ENCODE measurements at regions not wholly inside any gene's neighbourhood (a gene's known extent, or its start where the extent isn't known, plus 50 kb on each side); places are given as distances from the start of the nearest gene placed in this dataset.

DNA sequence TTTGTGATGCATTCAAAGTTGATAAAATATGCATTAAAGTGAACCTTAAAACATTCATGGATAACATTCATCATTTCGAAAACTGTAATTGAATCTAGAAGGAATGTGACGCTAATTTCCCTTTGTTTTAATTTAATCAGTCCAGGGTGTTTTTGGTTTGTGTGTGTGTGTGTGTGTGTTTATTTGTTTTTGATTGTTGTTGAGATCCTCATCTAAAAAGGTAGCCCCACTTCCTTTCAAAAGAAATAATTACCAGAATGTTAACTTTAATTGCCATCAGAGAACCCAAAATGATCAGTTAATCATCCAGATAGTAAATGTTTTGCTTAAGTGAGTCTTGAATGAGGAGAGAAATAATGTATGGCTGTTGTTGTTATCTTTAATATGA, 74.5 kb upstream of the PTPRZ1 start:
- no peak for DNase-seq (ENCODE audit: low read depth)
- no peak overlapping the region for H3K4me3 ChIP-seq (ENCODE audit: low read depth, low read length)
- TF ChIP-seq POLR2A (IDR thresholded peaks at IDR 0.05; ENCODE audit: extremely low read depth, insufficient read length) (no peak), MYC (IDR thresholded peaks at IDR 0.05; ENCODE audit: low read depth, low read length) (no peak), CTCF (IDR thresholded peaks at IDR 0.05; ENCODE audit: low read depth, low read length) (no peak)
- TF ChIP-seq, protein P1, sequence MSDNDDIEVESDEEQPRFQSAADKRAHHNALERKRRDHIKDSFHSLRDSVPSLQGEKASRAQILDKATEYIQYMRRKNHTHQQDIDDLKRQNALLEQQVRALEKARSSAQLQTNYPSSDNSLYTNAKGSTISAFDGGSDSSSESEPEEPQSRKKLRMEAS (IDR thresholded peaks at IDR 0.05; ENCODE audit: low read depth, low read length), result no peak

- no peak for DNase-seq (ENCODE audit: low read depth)
- TF ChIP-seq, protein P1 (IDR thresholded peaks at IDR 0.05; ENCODE audit: low read depth, low read length), result no peak
- no peak for TF ChIP-seq POLR2A (IDR thresholded peaks at IDR 0.05; ENCODE audit: extremely low read depth, insufficient read length)
- no peak for TF ChIP-seq MYC (IDR thresholded peaks at IDR 0.05; ENCODE audit: low read depth, low read length)
- no peak for TF ChIP-seq CTCF (IDR thresholded peaks at IDR 0.05; ENCODE audit: low read depth, low read length)
- no peak overlapping the region for H3K4me3 ChIP-seq (ENCODE audit: low read depth, low read length)
Measured at GRCh38 chr7:121797657-121798452, 75.1 kb upstream of the PTPRZ1 start.

GRCh38 chr7:121796936-121797656, 75.9 kb upstream of the PTPRZ1 start:
- no peak for DNase-seq (ENCODE audit: low read depth)
- no peak for TF ChIP-seq MYC (IDR thresholded peaks at IDR 0.05; ENCODE audit: low read depth, low read length)
- TF ChIP-seq, protein P1 (IDR thresholded peaks at IDR 0.05; ENCODE audit: low read depth, low read length), result no peak
- TF ChIP-seq CTCF (IDR thresholded peaks at IDR 0.05; ENCODE audit: low read depth, low read length), result no peak
- no peak for TF ChIP-seq POLR2A (IDR thresholded peaks at IDR 0.05; ENCODE audit: extremely low read depth, insufficient read length)
- H3K4me3 ChIP-seq (ENCODE audit: low read depth, low read length), result no peak overlapping the region

DNA sequence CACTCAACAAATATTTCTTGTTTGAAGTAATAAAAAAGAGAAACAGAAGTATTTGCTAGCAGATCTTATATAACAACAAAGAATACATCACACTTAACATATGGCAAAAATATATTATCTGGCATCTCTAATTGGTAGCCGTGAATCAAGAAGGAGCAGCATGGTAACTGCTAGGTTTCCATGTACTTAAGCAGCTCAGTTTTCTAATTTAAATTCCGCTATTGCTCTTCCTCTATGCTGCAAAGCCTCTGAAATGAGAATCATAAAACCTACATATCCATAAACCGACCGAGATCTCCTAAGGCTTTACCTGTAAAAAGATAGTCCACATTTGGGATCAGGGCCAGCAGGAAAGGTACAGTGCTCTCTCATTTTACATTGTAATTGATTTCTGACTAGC, 76.6 kb upstream of the PTPRZ1 start:
- H3K4me3 ChIP-seq (ENCODE audit: low read depth, low read length), result no peak overlapping the region
- DNase-seq (ENCODE audit: low read depth), result no peak
- TF ChIP-seq POLR2A (IDR thresholded peaks at IDR 0.05; ENCODE audit: extremely low read depth, insufficient read length) (no peak), MYC (IDR thresholded peaks at IDR 0.05; ENCODE audit: low read depth, low read length) (no peak), CTCF (IDR thresholded peaks at IDR 0.05; ENCODE audit: low read depth, low read length) (no peak)
- TF ChIP-seq, protein P1 (IDR thresholded peaks at IDR 0.05; ENCODE audit: low read depth, low read length), result no peak

DNA sequence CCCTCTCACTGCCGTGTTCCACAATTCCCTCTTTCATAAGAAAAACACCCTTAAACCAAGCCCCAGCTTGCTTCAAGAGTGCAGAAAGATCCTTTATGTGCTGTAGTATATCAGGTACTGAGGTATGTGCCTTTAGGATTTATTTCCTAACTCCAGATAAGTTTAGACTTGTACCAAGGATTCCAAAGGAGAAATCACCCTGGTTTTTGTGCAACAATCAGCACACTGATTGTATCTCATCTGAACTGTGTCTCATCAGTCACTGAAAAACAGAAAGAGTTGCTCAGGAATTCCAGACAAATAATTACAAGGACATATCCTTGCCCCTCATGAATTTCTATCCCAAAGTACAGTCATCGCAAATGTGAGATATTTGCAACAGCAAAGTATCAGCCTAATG, 77.2 kb upstream of the PTPRZ1 start:
- H3K4me3 ChIP-seq (ENCODE audit: low read depth, low read length), result no peak overlapping the region
- TF ChIP-seq CTCF (IDR thresholded peaks at IDR 0.05; ENCODE audit: low read depth, low read length) (no peak), MYC (IDR thresholded peaks at IDR 0.05; ENCODE audit: low read depth, low read length) (no peak), POLR2A (IDR thresholded peaks at IDR 0.05; ENCODE audit: extremely low read depth, insufficient read length) (no peak)
- TF ChIP-seq, protein P1 (IDR thresholded peaks at IDR 0.05; ENCODE audit: low read depth, low read length), result no peak
- DNase-seq (ENCODE audit: low read depth), result no peak
